Body of pancreas (tissue), 4 donors: ENCODE measurements at regions not wholly inside any gene's neighbourhood (a gene's known extent, or its start where the extent isn't known, plus 50 kb on each side); places are given as distances from the start of the nearest gene placed in this dataset.

Source experiments
- CTCF ChIP-seq, 7 experiments: fragments of 450-650 bp in 4 of 7; fragments of 200-600 bp in 3 of 7; sonication (generic) in 3 of 7; IDR thresholded peaks; one replicate each; pipeline ENCODE4 v1.5.1; 2016 to 2019; ENCODE audit warnings: antibody characterized with exemption in 7 of 7
- POLR2A ChIP-seq, 3 donors: fragments of 450-650 bp; IDR thresholded peaks; one replicate each; pipeline ENCODE4 v1.6.1; 2016; ENCODE audit warnings: antibody characterized with exemption in 3 of 3, mild to moderate bottlenecking in 2 of 3

GRCh38 chr3:135582800-135583199 lies 382.7 kb upstream of the PPP2R3A start:
- TF ChIP-seq CTCF (IDR thresholded peaks at IDR 0.05) (no peak), POLR2A (IDR thresholded peaks at IDR 0.05) (no peak)
